ENCODE measurements at regions not wholly inside any gene's neighbourhood (a gene's known extent, or its start where the extent isn't known, plus 50 kb on each side); places are given as distances from the start of the nearest gene placed in this dataset.
"Not testable (repeated sequence)": the region's sequence is repeated elsewhere in the genome, so short reads cannot be mapped to it uniquely, and the experiment has no call there.

DNA sequence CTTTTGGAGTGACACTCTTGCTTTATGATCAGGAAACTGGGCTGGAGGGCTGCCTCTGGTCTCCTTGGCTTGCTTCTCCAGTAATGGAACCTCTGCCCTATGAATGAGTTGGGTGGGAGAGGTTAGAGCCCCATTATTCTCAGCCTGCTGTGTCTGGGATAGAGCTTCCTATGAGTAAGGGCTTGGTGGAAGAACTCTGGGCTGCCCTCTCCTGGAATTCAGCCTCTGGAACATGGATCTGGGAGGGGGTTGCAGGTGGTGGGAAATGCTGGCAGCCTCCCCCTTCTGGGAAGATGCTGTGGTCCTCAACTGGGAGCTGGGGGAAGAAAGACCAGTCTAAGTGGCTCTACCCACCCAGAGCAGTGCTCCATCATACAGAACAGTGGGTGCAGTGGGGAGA is 81.8 kb upstream of the SYN3 start:
- DNase-seq, result no peak

DNA sequence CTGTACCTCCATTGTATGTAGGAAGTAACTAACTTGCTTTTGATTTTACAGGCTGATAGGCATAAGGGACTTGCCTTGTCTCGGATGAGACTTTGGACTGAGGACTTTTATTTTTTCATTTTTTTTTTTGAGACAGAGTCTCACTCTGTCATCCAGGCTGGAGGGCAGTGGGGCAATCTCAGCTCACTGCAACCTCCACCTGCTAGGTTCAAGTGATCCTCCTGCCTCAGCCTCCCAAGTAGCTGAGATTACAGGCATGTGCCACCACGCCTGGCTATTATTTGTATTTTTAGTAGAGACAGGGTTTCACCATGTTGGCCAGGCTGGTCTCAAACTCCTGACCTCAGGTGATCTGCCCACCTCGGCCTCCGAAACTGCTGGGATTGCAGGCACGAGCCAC is 80.2 kb upstream of the SYN3 start:
- not testable (repeated sequence) for DNase-seq

DNA sequence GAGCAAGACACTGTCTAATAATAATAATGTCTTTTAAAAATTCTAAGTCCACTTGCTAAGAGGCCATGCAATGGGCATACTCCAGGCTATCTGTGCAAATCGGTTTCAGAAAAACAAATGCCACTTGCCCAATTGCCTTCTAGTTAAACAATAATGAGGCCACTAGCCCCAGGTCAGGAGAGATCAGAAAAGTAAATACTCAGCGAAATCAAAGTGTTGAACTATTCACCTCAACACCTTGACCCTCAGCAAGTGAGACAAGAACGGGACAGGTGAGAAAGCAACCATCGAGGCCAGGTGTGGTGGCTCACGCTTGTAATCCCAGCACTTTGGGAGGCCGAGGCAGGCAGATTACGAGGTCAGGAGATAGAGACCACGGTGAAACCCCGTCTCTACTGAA is 72.3 kb upstream of the SYN3 start:
- DNase-seq, result no peak

DNA sequence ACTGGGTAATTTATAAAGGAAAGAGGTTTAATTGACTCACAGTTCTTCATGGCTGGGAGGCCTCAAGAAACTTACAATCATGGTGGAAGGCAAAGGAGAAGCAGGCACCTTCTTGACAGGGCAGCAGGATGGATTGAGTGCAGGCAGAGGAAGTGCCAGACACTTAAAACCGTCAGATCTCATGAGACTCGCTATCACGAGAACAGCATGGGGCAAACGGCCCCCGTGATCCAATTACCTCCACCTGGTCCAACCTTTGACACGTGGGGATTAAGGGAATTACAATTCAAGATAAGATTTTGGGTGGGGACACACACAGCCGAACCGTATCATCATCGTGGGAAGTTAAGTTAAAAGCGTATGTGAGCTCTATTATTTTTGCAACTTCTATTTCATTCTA is 71.4 kb upstream of the SYN3 start:
- DNase-seq, result no peak

DNA sequence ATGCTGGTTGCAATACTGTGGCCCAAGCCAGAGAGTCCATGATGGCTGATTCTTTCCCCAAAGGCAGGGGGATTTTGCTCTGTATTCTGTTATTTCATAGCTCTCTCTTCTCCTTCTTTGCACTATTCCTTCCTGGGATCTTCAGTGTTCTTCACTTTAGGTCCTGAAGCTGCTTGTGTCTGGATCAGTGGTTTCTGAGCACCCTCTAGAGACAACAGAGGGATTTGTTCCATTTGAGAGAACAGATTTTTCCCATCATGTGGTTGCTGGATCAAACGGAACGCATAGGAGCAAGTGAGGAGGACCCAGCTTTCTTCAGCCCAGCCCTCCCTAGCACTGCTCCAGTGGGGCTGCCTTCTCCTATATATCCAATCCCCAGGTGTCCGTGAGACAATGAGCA is 68.7 kb upstream of the SYN3 start:
- no peak for DNase-seq

DNA sequence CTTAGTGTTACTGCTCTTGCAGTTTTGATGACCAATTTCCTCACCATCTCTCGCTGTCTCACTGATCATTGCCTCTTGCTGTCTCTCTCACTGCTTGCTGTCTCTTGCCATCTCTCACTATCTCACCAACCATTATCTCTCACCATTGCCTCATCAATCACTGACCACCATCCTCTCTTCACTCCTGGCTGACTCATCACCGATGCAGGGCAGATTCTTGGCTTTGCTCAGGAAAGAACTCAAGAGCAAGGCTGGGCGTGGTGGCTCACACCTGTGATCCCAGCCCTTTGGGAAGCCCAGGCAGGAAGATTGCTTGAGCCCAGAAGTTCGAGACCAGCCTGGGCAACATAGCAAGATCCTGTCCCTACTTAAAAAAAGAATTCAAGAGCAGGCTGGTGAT is 66.3 kb upstream of the SYN3 start:
- no peak for DNase-seq

DNA sequence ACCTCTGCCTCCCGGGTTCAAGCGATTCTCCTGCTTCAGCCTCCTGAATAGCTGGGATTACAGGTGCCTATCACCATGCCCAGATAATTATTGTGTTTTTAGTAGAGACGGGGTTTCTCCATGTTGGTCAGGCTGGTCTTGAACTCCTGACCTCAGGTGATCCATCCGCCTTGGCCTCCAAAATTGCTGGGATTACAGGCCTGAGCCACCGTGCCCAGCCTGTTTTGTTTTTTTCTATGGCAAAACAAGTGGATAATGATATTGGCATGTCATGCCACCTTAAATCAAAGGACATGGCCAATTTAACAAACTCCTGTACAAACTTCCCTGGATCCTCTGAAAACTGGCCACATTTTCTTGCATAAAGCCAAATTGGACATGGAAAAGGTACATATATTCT is 64.3 kb upstream of the SYN3 start:
- not testable (repeated sequence) for DNase-seq

DNA sequence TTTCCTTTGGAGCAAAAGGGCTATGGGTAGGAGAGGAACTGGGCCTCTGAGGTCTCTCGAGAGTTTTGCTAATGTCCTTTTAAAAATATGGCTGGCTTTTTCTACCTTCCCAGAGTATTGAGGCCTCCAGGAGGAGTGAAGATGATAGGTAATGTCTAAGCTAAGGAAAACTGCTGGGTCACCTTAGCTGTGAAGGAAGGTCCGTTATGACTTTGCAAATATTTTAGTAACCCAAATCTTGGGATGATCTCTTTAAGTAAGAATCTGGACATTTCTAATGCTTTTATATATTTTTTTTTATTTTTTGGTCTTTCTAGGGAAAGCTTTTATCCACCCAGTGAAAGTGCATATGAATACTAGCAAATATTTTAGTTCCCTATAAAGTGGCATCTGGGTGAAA is 60.9 kb upstream of the SYN3 start:
- DNase-seq, result no peak

DNA sequence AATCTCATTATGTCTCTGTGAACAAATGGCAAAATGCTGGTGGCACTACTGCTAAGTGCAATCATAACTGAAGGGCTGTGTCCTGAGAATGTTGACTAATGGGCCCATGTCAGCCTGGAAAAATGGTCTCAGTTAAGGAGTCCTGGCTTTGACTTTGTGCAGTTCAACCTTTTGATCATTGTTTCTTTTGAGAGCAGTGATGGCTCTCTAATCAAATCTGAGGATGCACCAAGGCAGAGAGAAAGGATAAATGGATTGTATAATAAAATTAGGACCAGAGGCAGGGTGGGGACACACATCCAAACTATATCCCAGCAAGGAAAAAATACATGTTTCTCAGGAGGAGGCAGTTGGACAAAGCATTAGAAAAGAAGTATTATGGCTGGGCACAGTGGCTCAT is 59.6 kb upstream of the SYN3 start:
- no peak for DNase-seq

DNA sequence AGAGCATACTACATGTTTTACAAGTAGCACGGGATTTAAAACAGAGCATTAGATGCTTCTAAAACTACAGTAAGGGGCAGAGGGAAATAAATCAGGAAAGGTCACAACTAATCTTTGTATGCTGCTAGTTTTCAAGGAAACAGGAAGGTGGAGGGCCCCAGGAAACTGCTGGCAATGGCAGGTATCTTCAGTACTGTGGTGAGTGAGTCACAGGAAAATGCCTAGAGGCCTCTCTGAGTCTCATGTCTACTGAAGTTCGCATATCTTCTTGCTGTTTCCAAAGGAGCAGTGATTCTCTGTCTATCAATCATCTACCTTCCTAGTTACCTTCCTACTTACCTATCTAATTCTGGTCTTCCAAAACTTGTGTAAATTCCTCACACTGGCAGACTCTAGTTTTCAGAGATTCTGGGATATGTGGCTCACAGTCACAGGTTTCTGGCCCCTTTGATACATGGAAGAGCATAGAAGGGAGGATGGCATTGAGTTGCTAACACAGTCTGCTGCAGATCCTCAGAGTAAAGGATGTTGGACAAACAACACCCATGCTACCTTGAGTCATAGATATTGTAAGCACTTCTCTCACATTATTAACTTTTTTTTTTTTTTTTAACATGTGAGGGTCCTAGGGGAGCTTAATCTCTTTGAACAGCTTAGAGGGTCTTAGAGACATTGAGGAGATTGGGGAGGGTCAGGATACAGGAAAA is 58.8 kb upstream of the SYN3 start:
- no peak for DNase-seq

DNA sequence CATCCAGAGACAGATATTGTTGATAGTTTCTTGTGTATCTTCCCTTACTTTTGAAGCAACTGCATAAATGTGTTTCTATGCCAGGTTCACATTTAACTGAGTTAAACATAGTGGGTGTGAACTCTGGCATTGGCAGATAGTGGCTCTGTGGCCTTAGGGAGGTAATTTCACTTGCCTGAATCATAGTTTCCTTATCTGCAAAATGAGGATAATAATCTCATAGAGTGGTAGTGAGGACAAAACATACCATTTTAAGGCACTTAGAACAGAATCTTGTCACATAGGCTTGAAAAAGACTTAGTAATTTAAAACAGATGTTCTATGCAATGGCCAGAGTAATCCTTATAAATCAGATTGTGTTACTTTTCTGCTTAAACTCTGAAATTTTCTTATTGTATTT is 56.4 kb upstream of the SYN3 start:
- no peak for DNase-seq

DNA sequence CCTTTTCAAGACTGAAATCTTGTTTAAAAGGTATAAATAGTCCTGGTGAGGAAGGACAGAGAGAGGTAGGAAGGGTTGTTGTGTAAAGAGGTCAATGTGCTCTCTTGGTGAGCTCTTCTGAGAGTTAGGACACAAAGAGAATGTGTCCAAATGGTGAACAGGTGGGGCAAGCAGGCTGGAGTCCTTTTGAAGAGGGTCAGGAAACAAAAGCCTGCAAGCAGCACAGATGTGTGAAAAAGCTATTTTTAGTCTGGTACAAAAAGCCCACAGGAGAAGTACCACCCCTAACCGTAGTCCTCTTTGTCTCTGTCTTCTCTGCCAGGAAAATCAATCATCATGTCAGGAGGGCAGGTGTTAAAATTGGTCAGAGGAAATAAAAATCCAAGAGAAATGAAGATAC is 54.4 kb upstream of the SYN3 start:
- DNase-seq, result no peak

DNA sequence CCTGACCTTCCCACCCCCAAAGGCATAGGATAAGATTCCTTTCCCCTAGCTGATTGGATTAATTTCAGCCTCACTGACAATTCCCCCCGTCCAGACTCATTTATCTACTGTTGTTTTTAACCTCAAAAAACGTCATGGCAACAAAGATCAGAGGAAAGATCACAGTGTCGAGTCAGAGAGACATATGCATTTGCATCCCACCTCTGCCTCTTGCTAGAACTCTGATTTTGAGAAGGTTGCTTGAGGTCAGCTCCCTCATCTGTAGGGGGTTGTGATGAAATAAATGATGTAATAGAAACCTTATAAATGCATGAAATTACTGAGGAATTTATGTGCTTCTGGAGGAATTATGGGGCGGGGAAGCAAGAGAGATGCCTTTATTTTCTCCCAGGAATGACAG is 53.3 kb upstream of the SYN3 start:
- no peak for DNase-seq

DNA sequence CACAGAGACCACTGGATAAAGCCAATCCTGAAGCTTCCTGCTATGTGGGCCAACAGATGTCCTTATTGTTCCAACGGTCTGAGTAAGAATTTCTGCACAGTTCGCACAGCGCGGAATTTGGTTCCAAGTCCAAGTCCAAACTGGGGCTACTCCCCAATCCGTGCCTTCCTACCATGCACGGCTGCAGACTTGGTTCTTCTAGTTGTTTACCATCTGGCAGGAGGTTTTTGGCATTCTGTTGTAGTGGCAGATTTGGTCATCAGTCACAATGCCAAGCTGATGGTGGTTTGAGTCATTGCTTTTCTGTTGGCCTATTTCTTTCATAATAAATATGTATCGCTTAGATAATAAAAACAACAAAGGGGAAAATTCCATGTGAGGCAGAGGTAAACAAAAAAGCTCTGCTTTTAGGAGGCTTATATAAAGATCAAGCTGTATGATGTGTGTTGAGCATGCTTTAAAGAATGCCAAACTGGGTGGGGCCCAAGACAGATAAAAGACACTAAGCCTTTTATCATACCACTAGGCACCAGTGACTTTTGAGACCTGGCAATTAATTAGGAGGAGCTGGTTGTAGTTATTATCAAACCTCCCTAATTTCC is 52.5 kb upstream of the SYN3 start:
- no peak for DNase-seq

DNA sequence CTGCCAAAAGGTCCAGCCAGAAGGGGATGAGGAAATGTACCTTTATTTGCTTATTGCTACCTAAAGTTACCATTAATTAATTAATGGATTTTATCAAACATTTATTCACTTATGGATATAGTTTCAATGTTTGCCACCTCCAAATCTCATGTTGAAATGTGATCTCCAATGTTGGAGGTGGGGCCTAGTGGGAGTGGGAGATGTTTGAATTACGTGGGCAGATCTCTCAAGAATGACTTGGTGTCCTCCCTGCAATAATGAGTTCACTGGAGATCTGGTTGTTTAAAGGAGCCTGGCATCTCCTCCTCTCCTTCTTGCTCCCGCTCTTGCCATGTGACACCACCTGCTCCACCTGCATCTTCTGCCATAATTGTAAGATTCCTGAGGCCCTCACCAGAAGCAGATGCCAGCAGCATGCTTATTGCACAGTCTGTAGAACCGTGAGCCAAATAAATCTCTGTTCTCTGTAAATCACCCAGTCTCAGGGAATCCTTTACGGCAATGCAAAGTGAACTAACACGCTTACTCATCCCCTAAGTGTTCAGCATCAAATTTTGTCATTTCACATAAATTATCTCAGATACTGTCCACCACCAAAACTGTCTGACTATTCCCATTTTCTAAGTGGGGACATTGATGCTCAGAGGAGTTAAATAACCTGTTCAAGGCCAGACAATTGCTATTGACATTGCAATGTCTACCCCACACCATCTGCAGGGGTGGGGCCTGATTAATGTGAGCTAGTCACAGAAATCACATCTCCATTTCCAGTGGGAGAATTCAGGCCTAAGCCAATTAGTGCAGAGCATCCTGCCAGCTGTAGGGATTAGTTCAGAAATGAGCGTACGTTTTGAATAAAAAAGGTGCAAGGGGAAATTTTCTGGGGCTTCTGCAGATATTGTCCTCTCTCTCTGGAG is 51.6 kb upstream of the SYN3 start:
- no peak for DNase-seq

DNA sequence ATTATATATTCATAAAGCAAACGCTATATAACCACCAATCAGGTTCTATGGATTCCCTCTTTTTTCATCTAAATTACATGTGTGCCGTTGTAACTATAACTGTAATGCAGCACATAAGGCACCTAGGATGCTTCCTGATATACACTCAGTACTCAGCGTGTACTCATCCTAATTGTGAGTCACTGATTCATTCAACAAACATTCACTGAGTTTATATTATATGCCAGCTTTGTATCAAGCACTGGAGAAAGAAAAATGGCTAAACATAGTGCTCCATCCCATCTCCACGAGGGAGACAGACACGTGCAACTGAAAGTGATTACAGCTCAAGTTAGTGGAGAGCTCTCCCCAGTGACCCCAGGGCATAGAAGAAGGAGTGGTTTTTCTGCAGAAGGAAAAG is 49.9 kb upstream of the SYN3 start:
- no peak for DNase-seq

Measured in right kidney (tissue), 1 donor.